HCT116 (cell line): ENCODE measurements at regions not wholly inside any gene's neighbourhood (a gene's known extent, or its start where the extent isn't known, plus 50 kb on each side); places are given as distances from the start of the nearest gene placed in this dataset.

ENCODE experiments used
- CTCF ChIP-seq, 3 experiments: fragments of 200-600 bp in 1 of 3; sonication (generic) in 1 of 3; IDR thresholded peaks in 2 of 3; conservative IDR thresholded peaks in 1 of 3; 2 replicates each; pipeline ENCODE4 v1.5.1; 2012 to 2017; ENCODE audit warnings: low read depth in 2 of 3, low read length in 2 of 3, antibody characterized with exemption in 1 of 3, borderline replicate concordance in 1 of 3, control low read depth in 1 of 3, mild to moderate bottlenecking in 1 of 3, mixed read lengths in 1 of 3, mixed run types in 1 of 3, moderate library complexity in 1 of 3; ENCODE audit not compliant: insufficient read depth in 1 of 3
- EZH2 ChIP-seq: fragments of 200-600 bp; sonication (generic); IDR thresholded peaks from 2 replicates; pipeline ENCODE4 v1.6.1; 2017; ENCODE audit warnings: antibody characterized with exemption, mixed run types
- POLR2A ChIP-seq: IDR thresholded peaks from 2 replicates; pipeline ENCODE4 v1.7.0; 2011; ENCODE audit warnings: borderline replicate concordance; ENCODE audit not compliant: insufficient read depth, insufficient read length; ENCODE audit errors: extremely low read depth
- POLR2AphosphoS5 ChIP-seq: IDR thresholded peaks from 2 replicates; pipeline ENCODE4 v1.6.1; 2011; ENCODE audit warnings: mild to moderate bottlenecking, low read depth, low read length, moderate library complexity
- SIN3A ChIP-seq: IDR thresholded peaks from 2 replicates; pipeline ENCODE4 v1.6.1; 2012; ENCODE audit warnings: low read depth
- ZNF274 ChIP-seq: fragments of 200-500 bp; sonication (Bioruptor generic); IDR thresholded peaks from 2 replicates; pipeline ENCODE4 v1.6.1; 2014; ENCODE audit warnings: mild to moderate bottlenecking, low read depth, low read length, inconsistent platforms
- TF ChIP-seq, protein P1 (sequence below): IDR thresholded peaks from 2 replicates; pipeline ENCODE4 v1.6.1; 2012

DNA sequence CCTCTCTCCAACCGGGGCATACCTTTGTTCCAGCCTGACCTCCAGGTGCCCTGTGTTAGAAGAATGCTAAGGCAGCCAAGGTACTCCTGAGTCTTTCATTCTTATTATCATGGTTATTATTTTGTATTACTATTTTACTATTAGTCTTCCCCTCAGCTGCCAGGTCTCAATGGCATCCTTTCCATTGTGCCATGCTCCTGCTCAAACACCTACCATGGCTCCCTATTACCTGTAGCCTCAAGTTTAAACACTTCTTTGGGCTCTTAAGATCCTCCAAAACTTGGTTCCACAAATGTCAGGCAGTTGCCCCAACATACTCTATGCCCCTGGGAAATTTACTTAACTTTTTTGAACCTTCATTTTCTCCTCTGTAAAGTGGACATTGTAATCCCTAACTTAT lies 130.4 kb downstream of the CHST1 start:
- TF ChIP-seq CTCF (IDR thresholded peaks at IDR 0.05 in 2 of 3, conservative IDR thresholded peaks at IDR 0.05 in 1 of 3; ENCODE audit: borderline replicate concordance in 1 of 3, insufficient read depth in 1 of 3, low read depth in 2 of 3, low read length in 2 of 3) = no peak
- TF ChIP-seq ZNF274 = no peak
- no peak for TF ChIP-seq POLR2AphosphoS5
- TF ChIP-seq SIN3A = no peak
- TF ChIP-seq, protein P1, sequence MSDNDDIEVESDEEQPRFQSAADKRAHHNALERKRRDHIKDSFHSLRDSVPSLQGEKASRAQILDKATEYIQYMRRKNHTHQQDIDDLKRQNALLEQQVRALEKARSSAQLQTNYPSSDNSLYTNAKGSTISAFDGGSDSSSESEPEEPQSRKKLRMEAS = no peak
- TF ChIP-seq POLR2A = no peak
- no peak for TF ChIP-seq EZH2
